ENCODE measurements at regions not wholly inside any gene's neighbourhood (a gene's known extent, or its start where the extent isn't known, plus 50 kb on each side); places are given as distances from the start of the nearest gene placed in this dataset.

- TF ChIP-seq CTCF (IDR thresholded peaks at IDR 0.05; ENCODE audit: control extremely low read depth in 1 of 3, insufficient read depth in 1 of 3, low read depth in 1 of 3, low read length in 3 of 3): no peak
- no peak for TF ChIP-seq POLR2A (IDR thresholded peaks at IDR 0.05; ENCODE audit: control extremely low read depth in 1 of 2, low read depth in 2 of 2, low read length in 2 of 2)
- TF ChIP-seq TCF12 (IDR thresholded peaks at IDR 0.05; ENCODE audit: low read depth, low read length): no peak
- no peak for TF ChIP-seq CREB1 (IDR thresholded peaks at IDR 0.05)
- no peak for TF ChIP-seq TAF7 (optimal IDR thresholded peaks at IDR 0.05; ENCODE audit: borderline replicate concordance, low read depth, low read length)
- TF ChIP-seq MAX (IDR thresholded peaks at IDR 0.05): no peak
- TF ChIP-seq HDAC2 (IDR thresholded peaks at IDR 0.05; ENCODE audit: borderline replicate concordance in 1 of 2, low read depth in 2 of 2, low read length in 2 of 2): no peak
- no peak for TF ChIP-seq BRCA1 (IDR thresholded peaks at IDR 0.05; ENCODE audit: low read depth, low read length)
Measured at GRCh38 chr4:65069177-65069576, 601.1 kb downstream of the EPHA5 start.
